NCI-H1930 (cell line): ENCODE measurements at regions not wholly inside any gene's neighbourhood (a gene's known extent, or its start where the extent isn't known, plus 50 kb on each side); places are given as distances from the start of the nearest gene placed in this dataset.
"Not testable (repeated sequence)": the region's sequence is repeated elsewhere in the genome, so short reads cannot be mapped to it uniquely, and the experiment has no call there.

ENCODE experiments used
- DNase-seq, 2 experiments: peaks; one replicate each; lab custom pipeline; 2025; lab: John Stamatoyannopoulos, UW

- no peak for DNase-seq
Measured at GRCh38 chr10:2099321-2099720, 362.0 kb upstream of the ADARB2 start.

GRCh38 chr10:2097937-2098336 is 360.6 kb upstream of the ADARB2 start:
- no peak for DNase-seq

GRCh38 chr10:2094171-2094570 is 356.8 kb upstream of the ADARB2 start:
- no peak for DNase-seq

DNA sequence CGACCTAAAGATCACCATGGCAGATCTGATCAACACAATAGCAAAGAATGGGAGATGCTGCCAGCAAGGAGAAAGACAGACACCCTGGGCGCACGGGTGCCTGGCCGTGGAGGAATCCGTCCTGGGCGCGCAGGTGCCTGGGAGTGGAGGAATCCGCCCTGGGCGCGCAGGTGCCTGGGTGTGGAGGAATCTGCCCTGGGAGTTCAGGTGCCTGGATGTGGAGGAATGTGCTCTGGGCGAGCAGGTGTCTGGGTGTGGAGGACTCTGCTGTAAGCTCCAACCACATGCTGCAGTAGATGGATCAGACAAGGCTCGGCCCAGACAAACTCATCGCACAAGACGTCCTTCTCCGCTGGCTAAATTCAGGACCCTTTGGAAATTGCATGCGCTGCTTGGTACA is 346.3 kb upstream of the ADARB2 start:
- no peak for DNase-seq

DNA sequence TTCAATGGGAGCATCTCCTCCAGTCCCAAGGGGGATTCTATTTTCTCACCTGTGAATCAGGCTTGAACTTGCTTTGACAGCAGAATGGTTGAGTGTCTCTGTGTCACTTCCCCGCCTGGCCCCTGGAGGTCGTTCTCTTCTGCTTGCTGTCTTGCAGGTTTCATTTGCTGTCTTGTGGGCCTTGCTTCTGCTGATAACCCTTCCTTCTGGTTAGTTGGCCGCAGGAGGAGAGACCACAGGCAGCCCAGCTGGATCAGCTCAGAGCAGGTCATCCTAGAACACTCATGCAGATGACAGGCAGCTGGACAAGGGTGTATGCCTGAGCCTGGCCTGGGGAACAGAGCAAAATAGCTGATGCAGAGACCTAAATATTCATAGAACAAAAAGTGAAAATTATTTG is 344.2 kb upstream of the ADARB2 start:
- DNase-seq = no peak

GRCh38 chr10:2079603-2080078 is 342.3 kb upstream of the ADARB2 start:
- no peak for DNase-seq

DNA sequence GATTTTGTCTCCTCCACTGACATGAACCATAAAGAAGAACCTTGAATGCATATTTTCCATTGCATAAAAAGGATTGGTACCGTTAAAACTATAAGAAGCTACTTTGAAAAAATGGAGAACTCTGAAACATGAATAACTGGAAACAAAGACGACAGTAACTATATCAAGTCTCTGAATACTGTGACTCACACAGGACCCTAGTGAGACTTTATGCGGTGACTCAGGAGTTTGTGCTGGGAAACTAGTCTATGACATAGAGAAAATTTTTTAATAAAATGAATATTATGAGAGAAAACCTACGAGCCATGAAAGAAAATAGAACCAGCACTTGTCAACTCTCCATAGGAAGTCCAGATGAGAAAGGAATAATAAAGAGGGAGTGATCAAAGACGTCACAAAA is 339.9 kb upstream of the ADARB2 start:
- no peak for DNase-seq

DNA sequence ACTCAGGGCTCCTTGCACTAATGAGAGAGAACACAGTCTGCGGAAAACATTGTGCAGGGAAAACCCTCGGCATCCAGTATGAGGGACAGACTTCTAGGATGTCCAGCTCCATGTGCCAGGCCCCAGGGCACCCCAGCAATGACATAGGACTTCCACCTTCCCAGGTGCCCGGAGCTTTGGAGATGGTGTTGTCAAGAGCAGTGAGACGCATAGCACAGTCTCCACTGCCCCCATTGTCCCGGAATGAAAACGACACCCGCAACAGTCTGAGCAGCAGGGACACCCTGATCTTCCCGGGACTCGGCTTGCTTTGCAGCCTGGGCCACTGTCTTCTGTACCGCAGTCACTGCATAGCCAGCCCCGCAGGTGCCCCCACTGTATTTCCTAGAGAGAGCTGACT is 339.2 kb upstream of the ADARB2 start:
- no peak for DNase-seq

GRCh38 chr10:2067015-2067414 is 329.7 kb upstream of the ADARB2 start:
- DNase-seq = no peak

GRCh38 chr10:2054728-2055127 is 317.4 kb upstream of the ADARB2 start:
- DNase-seq = no peak

DNA sequence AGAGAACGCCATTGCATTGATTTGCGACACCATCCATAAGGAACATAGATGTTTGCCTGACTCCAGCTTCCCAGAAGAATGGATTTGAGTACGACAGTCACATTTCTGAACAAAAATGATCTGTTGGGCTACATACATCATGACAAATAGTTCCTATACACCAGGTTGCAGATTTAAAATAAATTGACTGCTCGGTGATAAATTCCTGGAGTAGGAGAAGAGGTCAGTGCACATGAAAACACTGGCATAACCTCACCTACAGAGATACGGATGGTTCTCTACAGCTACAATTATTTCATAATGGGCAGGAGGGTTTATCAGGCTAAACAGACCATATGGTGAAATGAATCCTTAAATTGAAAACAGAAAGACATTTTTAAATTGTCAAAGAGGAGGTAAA is 316.5 kb upstream of the ADARB2 start:
- no peak for DNase-seq

DNA sequence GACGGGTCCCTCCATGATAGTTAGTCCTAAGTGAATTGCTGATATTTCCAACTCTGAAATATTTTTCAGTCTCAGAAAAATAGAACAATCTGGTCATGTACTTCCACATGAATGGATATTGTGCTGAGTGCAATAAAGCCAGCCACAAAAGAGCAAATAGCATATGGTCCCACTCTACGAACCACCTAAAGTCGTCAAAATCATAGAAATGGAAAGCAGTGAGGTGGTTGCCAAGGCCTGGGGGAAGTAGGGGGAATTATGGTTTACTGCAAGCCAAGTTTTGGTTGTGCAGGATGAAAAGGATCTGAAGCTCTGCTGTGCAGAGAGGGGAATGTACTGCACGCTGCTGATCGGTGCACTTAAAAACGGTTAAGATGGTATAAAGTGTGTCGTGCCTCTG is 313.8 kb upstream of the ADARB2 start:
- no peak for DNase-seq

DNA sequence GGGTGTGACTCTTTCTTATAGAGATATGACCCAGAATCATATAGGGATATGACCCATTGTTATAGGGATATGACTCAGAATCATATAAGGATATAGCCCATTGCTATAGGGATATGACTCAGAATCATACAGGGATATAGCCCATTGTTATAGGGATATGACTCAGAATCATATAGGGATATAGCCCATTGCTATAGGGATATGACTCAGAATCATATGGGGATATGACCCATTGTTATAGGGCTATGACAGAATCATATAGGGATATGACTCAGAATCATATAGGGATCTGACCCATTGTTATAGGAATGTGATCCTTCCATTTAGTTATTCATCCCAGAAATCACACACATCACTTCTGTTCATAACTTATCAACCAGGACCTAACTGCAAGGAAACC is 312.2 kb upstream of the ADARB2 start:
- no peak for DNase-seq

DNA sequence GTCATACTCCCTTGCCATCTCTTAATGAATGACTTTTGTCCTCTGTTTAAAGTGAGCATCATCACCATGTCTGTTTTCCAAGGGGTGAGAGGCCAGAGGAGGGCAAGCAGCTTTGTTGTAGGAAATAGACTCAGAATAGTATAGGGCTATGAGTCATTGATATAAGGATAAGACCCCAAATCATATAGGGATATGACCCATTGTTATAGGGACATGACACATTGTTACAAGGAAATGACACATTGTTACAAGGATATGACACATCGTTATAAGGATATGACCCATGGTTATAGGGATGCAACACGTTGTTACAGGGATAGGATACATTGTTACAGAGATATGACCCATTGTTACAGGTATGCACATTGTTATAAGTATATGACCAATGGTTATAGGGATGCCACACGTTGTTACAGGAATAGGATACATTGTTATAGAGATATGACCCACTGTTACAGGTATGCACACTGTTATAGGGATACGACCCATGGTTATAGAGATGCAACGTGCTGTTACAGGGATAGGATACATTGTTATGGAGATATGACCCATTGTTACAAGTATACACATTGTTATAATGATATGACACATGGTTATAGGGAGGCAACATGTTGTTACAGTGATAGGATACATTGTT is 311.1 kb upstream of the ADARB2 start:
- DNase-seq = no peak

DNA sequence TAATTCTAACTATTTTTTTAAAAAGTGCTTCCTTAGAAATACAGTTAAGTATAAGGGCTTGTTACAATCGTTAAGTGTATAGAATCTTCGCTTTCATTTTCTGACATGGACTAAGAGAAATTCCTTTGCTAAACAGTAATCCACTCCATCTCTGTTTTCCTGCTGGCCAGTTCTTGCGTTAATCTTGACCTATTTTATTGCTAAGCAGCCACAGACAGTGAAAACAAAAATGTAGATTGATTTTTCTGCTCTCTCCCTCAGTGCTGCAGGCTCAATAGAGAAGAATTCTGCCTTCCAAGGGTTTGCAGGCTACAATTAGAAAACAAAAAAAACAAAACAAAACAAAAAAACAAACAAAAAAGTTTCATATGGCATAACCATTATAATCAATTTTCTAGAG is 310.4 kb upstream of the ADARB2 start:
- no peak for DNase-seq

GRCh38 chr10:2043379-2043778 is 306.1 kb upstream of the ADARB2 start:
- no peak for DNase-seq

GRCh38 chr10:2038036-2038435 is 300.7 kb upstream of the ADARB2 start:
- DNase-seq = no peak

- DNase-seq = no peak
Measured at GRCh38 chr10:2037246-2037645, 299.9 kb upstream of the ADARB2 start.

GRCh38 chr10:2036209-2036608 is 298.9 kb upstream of the ADARB2 start:
- DNase-seq = no peak

GRCh38 chr10:2030046-2030445 is 292.7 kb upstream of the ADARB2 start:
- DNase-seq = no peak

- DNase-seq = no peak
Measured at GRCh38 chr10:2026936-2027335, 289.6 kb upstream of the ADARB2 start.

DNA sequence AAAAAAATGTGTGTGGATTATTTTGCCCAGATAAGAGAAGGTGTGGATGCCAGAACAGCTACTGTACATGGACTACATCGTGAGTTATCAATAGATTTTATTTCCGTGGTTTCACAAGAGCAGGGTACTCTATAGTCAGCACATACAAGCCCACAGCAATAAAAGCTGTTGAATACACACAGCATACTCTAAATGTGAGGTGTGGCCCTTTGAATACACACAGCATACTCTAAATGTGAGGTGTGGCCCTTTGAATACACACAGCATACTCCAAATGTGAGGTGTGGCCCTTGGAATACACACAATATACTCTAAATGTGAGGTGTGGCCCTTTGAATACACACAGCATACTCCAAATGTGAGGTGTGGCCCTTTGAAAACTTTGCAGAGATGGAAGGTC is 287.4 kb upstream of the ADARB2 start:
- not testable (repeated sequence) for DNase-seq

DNA sequence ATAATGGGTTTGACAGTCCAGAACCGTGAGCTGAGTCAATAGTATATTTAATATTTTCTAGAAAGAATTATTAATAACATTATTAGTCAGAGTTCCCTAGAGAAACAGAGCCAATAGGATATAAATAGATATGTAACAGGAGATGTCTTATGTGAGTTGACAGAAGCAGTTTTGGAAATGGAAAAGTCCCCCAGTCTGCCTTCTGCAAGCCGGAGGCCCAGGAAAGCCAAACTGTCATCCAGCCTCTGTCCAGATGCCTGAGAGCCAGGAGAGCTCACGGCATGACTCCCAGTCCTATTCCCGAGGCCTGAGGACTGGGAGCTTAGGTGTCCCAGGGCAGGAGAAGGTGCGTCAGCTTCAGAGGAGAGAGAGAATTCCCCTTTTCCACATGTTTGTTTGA is 286.4 kb upstream of the ADARB2 start:
- DNase-seq = no peak

DNA sequence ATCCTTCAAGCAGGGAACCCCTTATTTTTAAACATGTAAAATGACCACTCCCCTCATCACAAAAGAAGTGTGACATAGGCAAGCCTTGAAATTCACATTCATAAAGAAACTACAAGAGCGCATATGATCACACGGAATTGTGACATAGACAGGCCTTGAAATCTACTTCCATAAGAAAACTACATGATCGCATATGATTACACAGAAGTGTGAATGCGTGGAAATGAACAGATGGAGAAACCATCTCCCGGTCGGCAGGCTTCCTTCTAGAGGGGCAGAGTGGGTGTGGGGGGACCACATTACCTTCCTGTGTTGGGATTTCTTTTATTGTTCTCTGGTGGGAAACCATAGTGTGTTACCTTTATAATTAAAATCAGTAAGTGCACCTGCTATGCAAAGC is 285.1 kb upstream of the ADARB2 start:
- DNase-seq = no peak

DNA sequence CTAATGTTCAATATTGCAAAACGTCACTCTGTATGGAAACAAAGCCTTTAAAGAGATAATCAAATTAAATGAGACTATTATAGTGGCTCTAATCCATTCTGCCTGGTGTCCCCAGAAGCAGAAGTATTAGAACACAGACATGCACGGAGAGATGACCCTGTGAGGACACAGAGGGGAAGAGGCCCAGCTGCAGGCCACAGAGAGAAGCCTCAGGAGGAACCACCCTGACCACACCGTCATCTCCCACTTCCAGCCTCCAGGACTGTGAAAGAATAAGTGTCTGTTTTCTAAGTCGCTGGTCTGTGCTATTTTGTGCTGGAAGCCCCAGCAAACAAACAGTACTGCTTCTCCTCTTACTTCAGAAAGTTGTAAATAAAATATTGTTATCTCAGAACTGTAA is 283.5 kb upstream of the ADARB2 start:
- DNase-seq = no peak
